Non-pigmented ciliary epithelial cell (primary cell): ENCODE measurements at regions not wholly inside any gene's neighbourhood (a gene's known extent, or its start where the extent isn't known, plus 50 kb on each side); places are given as distances from the start of the nearest gene placed in this dataset.

Experiments
- DNase-seq: peaks from one replicate; pipeline ENCODE4 v3.0.0-alpha.2; 2010; ENCODE audit warnings: low read depth

- no peak for DNase-seq
These were observed 414.6 kb upstream of the PDE3A start for GRCh38 chr12:19953734-19954133.

- DNase-seq = no peak
These were observed 414.2 kb upstream of the PDE3A start for GRCh38 chr12:19954163-19954562.

GRCh38 chr12:19957308-19958125 is 410.8 kb upstream of the PDE3A start:
- no peak for DNase-seq

GRCh38 chr12:19958389-19958788 is 409.9 kb upstream of the PDE3A start:
- no peak for DNase-seq

GRCh38 chr12:19959353-19959752 is 409.0 kb upstream of the PDE3A start:
- DNase-seq = no peak

GRCh38 chr12:19960527-19960926 is 407.8 kb upstream of the PDE3A start:
- no peak for DNase-seq

- no peak for DNase-seq
These were observed 406.1 kb upstream of the PDE3A start for GRCh38 chr12:19962192-19962591.

GRCh38 chr12:19963972-19964371 is 404.4 kb upstream of the PDE3A start:
- no peak for DNase-seq

GRCh38 chr12:19964549-19964948 is 403.8 kb upstream of the PDE3A start:
- no peak for DNase-seq

- no peak for DNase-seq
These were observed 402.9 kb upstream of the PDE3A start for GRCh38 chr12:19965196-19966038.

- no peak for DNase-seq
These were observed 401.3 kb upstream of the PDE3A start for GRCh38 chr12:19967001-19967400.

- peak; percentile 92 for DNase-seq
These were observed 400.9 kb upstream of the PDE3A start for GRCh38 chr12:19967431-19967830.

GRCh38 chr12:19970116-19970515 is 398.2 kb upstream of the PDE3A start:
- DNase-seq = peak; percentile 65

- DNase-seq = no peak
These were observed 397.5 kb upstream of the PDE3A start for GRCh38 chr12:19970821-19971220.

- DNase-seq = no peak
These were observed 396.7 kb upstream of the PDE3A start for GRCh38 chr12:19971361-19972280.

GRCh38 chr12:19972325-19973288 is 395.7 kb upstream of the PDE3A start:
- no peak for DNase-seq

GRCh38 chr12:19978193-19978592 is 390.1 kb upstream of the PDE3A start:
- DNase-seq = peak; percentile 94

GRCh38 chr12:19979584-19979983 is 388.8 kb upstream of the PDE3A start:
- DNase-seq = no peak

GRCh38 chr12:19981944-19982343 is 386.4 kb upstream of the PDE3A start:
- DNase-seq = no peak

- DNase-seq = no peak
These were observed 380.3 kb upstream of the PDE3A start for GRCh38 chr12:19988001-19988400.

- no peak for DNase-seq
These were observed 379.9 kb upstream of the PDE3A start for GRCh38 chr12:19988459-19988873.
